ENCODE measurements at regions not wholly inside any gene's neighbourhood (a gene's known extent, or its start where the extent isn't known, plus 50 kb on each side); places are given as distances from the start of the nearest gene placed in this dataset.

DNA sequence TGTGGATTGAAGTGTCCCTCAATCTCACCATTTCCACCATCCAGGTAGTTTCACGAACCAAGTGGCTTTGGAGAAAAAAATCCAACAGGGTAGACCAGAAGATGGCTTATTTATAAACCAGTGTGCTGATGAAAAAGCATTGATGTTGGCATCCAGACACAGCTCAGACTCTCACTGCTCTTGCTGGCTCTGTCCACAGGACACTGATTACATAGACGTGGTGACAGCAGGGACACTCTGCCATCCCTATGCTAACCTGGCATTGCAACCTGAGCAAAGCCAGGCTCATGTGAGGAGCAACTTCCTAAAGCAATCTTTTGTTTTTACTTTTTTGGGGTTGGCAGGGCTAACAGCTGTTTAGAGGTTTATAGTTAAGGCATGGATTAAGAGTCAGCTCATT, 130.6 kb upstream of the SVIL start:
- TF ChIP-seq, protein P1, sequence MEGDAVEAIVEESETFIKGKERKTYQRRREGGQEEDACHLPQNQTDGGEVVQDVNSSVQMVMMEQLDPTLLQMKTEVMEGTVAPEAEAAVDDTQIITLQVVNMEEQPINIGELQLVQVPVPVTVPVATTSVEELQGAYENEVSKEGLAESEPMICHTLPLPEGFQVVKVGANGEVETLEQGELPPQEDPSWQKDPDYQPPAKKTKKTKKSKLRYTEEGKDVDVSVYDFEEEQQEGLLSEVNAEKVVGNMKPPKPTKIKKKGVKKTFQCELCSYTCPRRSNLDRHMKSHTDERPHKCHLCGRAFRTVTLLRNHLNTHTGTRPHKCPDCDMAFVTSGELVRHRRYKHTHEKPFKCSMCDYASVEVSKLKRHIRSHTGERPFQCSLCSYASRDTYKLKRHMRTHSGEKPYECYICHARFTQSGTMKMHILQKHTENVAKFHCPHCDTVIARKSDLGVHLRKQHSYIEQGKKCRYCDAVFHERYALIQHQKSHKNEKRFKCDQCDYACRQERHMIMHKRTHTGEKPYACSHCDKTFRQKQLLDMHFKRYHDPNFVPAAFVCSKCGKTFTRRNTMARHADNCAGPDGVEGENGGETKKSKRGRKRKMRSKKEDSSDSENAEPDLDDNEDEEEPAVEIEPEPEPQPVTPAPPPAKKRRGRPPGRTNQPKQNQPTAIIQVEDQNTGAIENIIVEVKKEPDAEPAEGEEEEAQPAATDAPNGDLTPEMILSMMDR (IDR thresholded peaks at IDR 0.05; ENCODE audit: extremely low read depth in 1 of 2, insufficient read depth in 1 of 2, low read depth in 1 of 2, low read length in 2 of 2) = no peak
- TF ChIP-seq, protein P2, sequence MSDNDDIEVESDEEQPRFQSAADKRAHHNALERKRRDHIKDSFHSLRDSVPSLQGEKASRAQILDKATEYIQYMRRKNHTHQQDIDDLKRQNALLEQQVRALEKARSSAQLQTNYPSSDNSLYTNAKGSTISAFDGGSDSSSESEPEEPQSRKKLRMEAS (IDR thresholded peaks at IDR 0.05; ENCODE audit: insufficient read depth, insufficient read length) = no peak
- TF ChIP-seq EZH2 (IDR thresholded peaks at IDR 0.05; ENCODE audit: borderline replicate concordance, low read depth, low read length, severe bottlenecking) (no peak), POLR2A (IDR thresholded peaks at IDR 0.05; ENCODE audit: low read depth, low read length) (no peak)

Data from endothelial cell of umbilical vein (primary cell).